Tibial nerve (tissue), 4 donors: ENCODE measurements at regions not wholly inside any gene's neighbourhood (a gene's known extent, or its start where the extent isn't known, plus 50 kb on each side); places are given as distances from the start of the nearest gene placed in this dataset.

Experiments
- EP300 ChIP-seq, 2 donors: sonication (generic); formaldehyde crosslinking; IDR thresholded peaks; one replicate each; pipeline ENCODE4 v1.6.1; 2017; ENCODE audit warnings: antibody characterized with exemption in 2 of 2, mild to moderate bottlenecking in 1 of 2
- POLR2A ChIP-seq, 2 donors: fragments of 450-650 bp; IDR thresholded peaks; one replicate each; pipeline ENCODE4 v1.6.1; 2017; ENCODE audit warnings: antibody characterized with exemption in 2 of 2, mild to moderate bottlenecking in 2 of 2, moderate library complexity in 2 of 2
- TF ChIP-seq, protein P1 (sequence below), 5 experiments: fragments of 200-600 bp in 3 of 5; fragments of 450-650 bp in 2 of 5; sonication (generic) in 3 of 5; IDR thresholded peaks; one replicate each; pipeline ENCODE4 v1.5.1; 2016 to 2019; ENCODE audit warnings: antibody characterized with exemption in 5 of 5, mild to moderate bottlenecking in 3 of 5, moderate library complexity in 2 of 5

DNA sequence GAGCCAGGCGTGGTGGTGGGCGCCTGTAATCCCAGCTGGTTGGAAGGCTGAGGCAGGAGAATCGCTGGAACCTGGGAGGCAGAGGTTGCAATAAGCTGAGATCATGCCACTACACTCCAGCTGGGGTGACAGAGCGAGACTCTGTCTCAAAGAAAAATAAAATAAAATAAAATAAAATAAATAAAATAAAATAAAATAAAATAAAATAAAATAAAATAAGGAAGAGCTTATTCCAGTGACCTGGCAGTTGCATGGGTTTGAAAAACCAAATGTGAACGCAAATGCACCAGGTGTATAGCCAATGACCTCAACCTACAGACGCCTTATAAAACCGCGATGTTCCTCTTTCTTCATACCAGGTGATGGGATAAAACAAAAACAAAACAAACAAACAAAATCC, 995.7 kb downstream of the TYW1 start:
- TF ChIP-seq POLR2A (IDR thresholded peaks at IDR 0.05) (no peak), EP300 (IDR thresholded peaks at IDR 0.05) (no peak)
- TF ChIP-seq, protein P1, sequence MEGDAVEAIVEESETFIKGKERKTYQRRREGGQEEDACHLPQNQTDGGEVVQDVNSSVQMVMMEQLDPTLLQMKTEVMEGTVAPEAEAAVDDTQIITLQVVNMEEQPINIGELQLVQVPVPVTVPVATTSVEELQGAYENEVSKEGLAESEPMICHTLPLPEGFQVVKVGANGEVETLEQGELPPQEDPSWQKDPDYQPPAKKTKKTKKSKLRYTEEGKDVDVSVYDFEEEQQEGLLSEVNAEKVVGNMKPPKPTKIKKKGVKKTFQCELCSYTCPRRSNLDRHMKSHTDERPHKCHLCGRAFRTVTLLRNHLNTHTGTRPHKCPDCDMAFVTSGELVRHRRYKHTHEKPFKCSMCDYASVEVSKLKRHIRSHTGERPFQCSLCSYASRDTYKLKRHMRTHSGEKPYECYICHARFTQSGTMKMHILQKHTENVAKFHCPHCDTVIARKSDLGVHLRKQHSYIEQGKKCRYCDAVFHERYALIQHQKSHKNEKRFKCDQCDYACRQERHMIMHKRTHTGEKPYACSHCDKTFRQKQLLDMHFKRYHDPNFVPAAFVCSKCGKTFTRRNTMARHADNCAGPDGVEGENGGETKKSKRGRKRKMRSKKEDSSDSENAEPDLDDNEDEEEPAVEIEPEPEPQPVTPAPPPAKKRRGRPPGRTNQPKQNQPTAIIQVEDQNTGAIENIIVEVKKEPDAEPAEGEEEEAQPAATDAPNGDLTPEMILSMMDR (IDR thresholded peaks at IDR 0.05), result no peak
